H1 (cell line): ENCODE measurements at regions not wholly inside any gene's neighbourhood (a gene's known extent, or its start where the extent isn't known, plus 50 kb on each side); places are given as distances from the start of the nearest gene placed in this dataset.

Experiments used
- CTCF ChIA-PET: fragments of 300-600 bp; sonication (Branson Sonifier 250); formaldehyde crosslinking; loops from one replicate; lab custom pipeline; 2021; ENCODE audit not compliant: partially characterized antibody; lab: Charles Lee
- POLR2A ChIA-PET: fragments of 300-600 bp; sonication (Branson Sonifier 250); formaldehyde crosslinking; loops from one replicate; lab custom pipeline; 2021; ENCODE audit warnings: inconsistent platforms; ENCODE audit not compliant: partially characterized antibody; lab: Charles Lee
- DNase-seq, 2 experiments: peaks; one replicate each; pipeline versions ENCODE4 v3.0.0 to v3.0.0-alpha.2; 2010 to 2022; ENCODE audit warnings: low spot score in 2 of 2, low read depth in 1 of 2, mixed read lengths in 1 of 2
- FAIRE-seq: peaks from 2 replicates; lab custom pipeline; 2011; peaks lifted over from hg19 to GRCh38; lab: Jason Lieb, UNC
- H2AFZ ChIP-seq: 2 replicates; pipeline ENCODE4 v1.8.1; 2012; ENCODE audit warnings: low read length, inconsistent platforms
- H2AK5ac ChIP-seq: 2 replicates; pipeline ENCODE4 v1.6.1; 2013; ENCODE audit warnings: low read depth, low read length
- H2BK120ac ChIP-seq: replicated peaks from 2 replicates; pipeline ENCODE3; 2013; ENCODE audit warnings: low read depth, low read length, inconsistent platforms
- H2BK12ac ChIP-seq: 2 replicates; pipeline ENCODE4 v1.6.1; 2013; ENCODE audit warnings: low read depth, low read length
- H2BK15ac ChIP-seq: 2 replicates; pipeline ENCODE4 v1.6.1; 2013; ENCODE audit warnings: low read length
- H2BK20ac ChIP-seq: 2 replicates; pipeline ENCODE4 v1.6.1; 2013; ENCODE audit warnings: low read length
- H2BK5ac ChIP-seq: 2 replicates; pipeline ENCODE4 v1.6.1; 2013; ENCODE audit warnings: low read depth, low read length
- H3K14ac ChIP-seq: 2 replicates; pipeline ENCODE4 v1.6.1; 2013; ENCODE audit warnings: inconsistent platforms; ENCODE audit not compliant: insufficient read length
- H3K18ac ChIP-seq: 2 replicates; pipeline ENCODE4 v1.6.1; 2013; ENCODE audit warnings: low read length; ENCODE audit errors: extremely low read depth
- H3K23ac ChIP-seq: 2 replicates; pipeline ENCODE4 v1.6.1; 2013; ENCODE audit warnings: inconsistent platforms; ENCODE audit not compliant: insufficient read length
- H3K23me2 ChIP-seq: 2 replicates; pipeline ENCODE4 v1.6.1; 2013; ENCODE audit warnings: low read depth, low read length
- H3K27ac ChIP-seq: 2 replicates; pipeline ENCODE4 v1.6.1; 2011; ENCODE audit warnings: low read depth, low read length, inconsistent platforms
- H3K27me3 ChIP-seq, 4 experiments: replicated peaks in 1 of 4; 1 replicate in 1 of 4; 2 replicates in 3 of 4; pipeline versions ENCODE4 v1.6.1 to v1.8.1; 2011 to 2013; ENCODE audit warnings: low read length in 3 of 4, mild to moderate bottlenecking in 3 of 4, inconsistent platforms in 2 of 4, mixed read lengths in 2 of 4, moderate library complexity in 1 of 4; ENCODE audit not compliant: control insufficient read depth in 3 of 4, insufficient read depth in 3 of 4; ENCODE audit errors: extremely low read depth in 1 of 4
- H3K36me3 ChIP-seq, 4 experiments: 2 replicates each; pipeline versions ENCODE4 v1.6.1 to v1.8.1; 2011 to 2013; ENCODE audit warnings: mild to moderate bottlenecking in 4 of 4, low read length in 3 of 4, moderate library complexity in 2 of 4, control low read depth in 1 of 4, inconsistent platforms in 1 of 4; ENCODE audit not compliant: insufficient read depth in 4 of 4, control insufficient read depth in 2 of 4
- H3K4ac ChIP-seq: replicated peaks from 2 replicates; pipeline ENCODE3; 2013; ENCODE audit warnings: low read length, low read depth, mixed read lengths, inconsistent platforms; ENCODE audit not compliant: insufficient read length
- H3K4me1 ChIP-seq, 4 experiments: replicated peaks in 1 of 4; 1 replicate in 1 of 4; 2 replicates in 3 of 4; pipeline versions ENCODE4 v1.6.1 to v1.8.1; 2011 to 2013; ENCODE audit warnings: low read length in 3 of 4, inconsistent platforms in 2 of 4, mixed read lengths in 1 of 4; ENCODE audit not compliant: insufficient read depth in 4 of 4, control insufficient read depth in 3 of 4
- H3K4me2 ChIP-seq, 2 experiments: 2 replicates each; pipeline versions ENCODE4 v1.6.1 to v1.8.1; 2011 to 2013; ENCODE audit warnings: low read depth in 2 of 2, low read length in 2 of 2, control low read depth in 1 of 2, inconsistent platforms in 1 of 2, mild to moderate bottlenecking in 1 of 2; ENCODE audit not compliant: insufficient read depth in 1 of 2
- H3K4me3 ChIP-seq, 4 experiments: fragments of 200-600, 300-600 bp in 1 of 4; sonication (generic), shearing (Covaris generic), sonication (Bioruptor Twin) in 1 of 4; 2 replicates each; pipeline versions ENCODE4 v1.5.1 to v1.8.1; 2011 to 2016; ENCODE audit warnings: low read length in 4 of 4, low read depth in 3 of 4, control low read depth in 2 of 4, inconsistent platforms in 2 of 4, mild to moderate bottlenecking in 2 of 4, mixed read lengths in 1 of 4, moderate library complexity in 1 of 4; ENCODE audit not compliant: insufficient read depth in 2 of 4; ENCODE audit errors: extremely low read depth in 1 of 4
- H3K56ac ChIP-seq: replicated peaks from 2 replicates; pipeline ENCODE3; 2013; ENCODE audit warnings: low read depth, mild to moderate bottlenecking, mixed read lengths, low read length, inconsistent platforms; ENCODE audit not compliant: insufficient read length
- H3K79me1 ChIP-seq: 2 replicates; pipeline ENCODE4 v1.6.1; 2013; ENCODE audit warnings: low read depth, low read length, control low read depth
- H3K79me2 ChIP-seq, 2 experiments: 2 replicates each; pipeline versions ENCODE4 v1.6.1 to v1.8.1; 2012 to 2013; ENCODE audit warnings: low read length in 2 of 2, mild to moderate bottlenecking in 2 of 2, inconsistent platforms in 1 of 2; ENCODE audit not compliant: insufficient read depth in 2 of 2, control insufficient read depth in 1 of 2
- H3K9ac ChIP-seq, 4 experiments: replicated peaks in 1 of 4; 1 replicate in 1 of 4; 2 replicates in 3 of 4; pipeline versions ENCODE4 v1.6.1 to v1.8.1; 2011 to 2013; ENCODE audit warnings: low read depth in 3 of 4, low read length in 3 of 4, control low read depth in 2 of 4, mild to moderate bottlenecking in 2 of 4, moderate library complexity in 2 of 4, inconsistent platforms in 1 of 4; ENCODE audit errors: extremely low read depth in 1 of 4
- H3K9me3 ChIP-seq, 2 experiments: 2 replicates each; pipeline versions ENCODE4 v1.6.1 to v1.8.1; 2012 to 2013; ENCODE audit warnings: mild to moderate bottlenecking in 2 of 2, moderate library complexity in 2 of 2, control low read depth in 1 of 2, inconsistent platforms in 1 of 2, low read depth in 1 of 2, low read length in 1 of 2, mixed read lengths in 1 of 2; ENCODE audit not compliant: insufficient read depth in 2 of 2
- H4K20me1 ChIP-seq, 2 experiments: replicated peaks in 1 of 2; 2 replicates each; pipeline versions ENCODE3 to v1.8.1; 2011 to 2013; ENCODE audit warnings: inconsistent platforms in 2 of 2, low read length in 2 of 2, mild to moderate bottlenecking in 1 of 2; ENCODE audit not compliant: insufficient read depth in 2 of 2, control insufficient read depth in 1 of 2
- H4K5ac ChIP-seq: 2 replicates; pipeline ENCODE4 v1.6.1; 2013; ENCODE audit warnings: low read length, low read depth, mixed read lengths, inconsistent platforms; ENCODE audit not compliant: insufficient read length
- H4K8ac ChIP-seq: 2 replicates; pipeline ENCODE4 v1.8.0; 2013; ENCODE audit warnings: mild to moderate bottlenecking, moderate library complexity, low read length, inconsistent platforms; ENCODE audit not compliant: insufficient read depth; ENCODE audit errors: extremely low read depth
- H4K91ac ChIP-seq: replicated peaks from 2 replicates; pipeline ENCODE3; 2013; ENCODE audit warnings: low read length, mixed read lengths, inconsistent platforms; ENCODE audit not compliant: insufficient read length
- CREB1 ChIP-seq: IDR thresholded peaks from 2 replicates; pipeline ENCODE4 v1.6.1; 2012; ENCODE audit warnings: inconsistent platforms
- E2F6 ChIP-seq: IDR thresholded peaks from 2 replicates; pipeline ENCODE4 v1.6.1; 2012; ENCODE audit warnings: inconsistent platforms
- EZH2 ChIP-seq: fragments of 200-600 bp; sonication (generic); IDR thresholded peaks from 2 replicates; pipeline ENCODE4 v1.7.1; 2012; ENCODE audit warnings: low read depth, mild to moderate bottlenecking, moderate library complexity, low read length, inconsistent platforms; ENCODE audit not compliant: severe bottlenecking
- GABPA ChIP-seq: IDR thresholded peaks from 2 replicates; pipeline ENCODE4 v1.6.1; 2011; ENCODE audit warnings: mild to moderate bottlenecking, low read length, moderate library complexity, borderline replicate concordance; ENCODE audit not compliant: insufficient read depth
- GTF2F1 ChIP-seq: IDR thresholded peaks from 2 replicates; pipeline ENCODE4 v1.6.1; 2012; ENCODE audit warnings: low read depth, low read length, improper control_type of control experiment, borderline replicate concordance
- HDAC2 ChIP-seq, 2 experiments: fragments of 300-600 bp in 1 of 2; sonication (generic) in 1 of 2; IDR thresholded peaks; 2 replicates each; pipeline ENCODE4 v1.6.1; 2011 to 2012; ENCODE audit warnings: low read depth in 2 of 2, low read length in 2 of 2, mild to moderate bottlenecking in 2 of 2, moderate library complexity in 2 of 2, borderline replicate concordance in 1 of 2, inconsistent platforms in 1 of 2
- RXRA ChIP-seq: IDR thresholded peaks from 2 replicates; pipeline ENCODE4 v1.6.1; 2011; ENCODE audit warnings: low read depth, mild to moderate bottlenecking, low read length, moderate library complexity; ENCODE audit not compliant: insufficient read depth
- SIRT6 ChIP-seq: IDR thresholded peaks from one replicate; pipeline ENCODE4 v1.7.1; 2012; ENCODE audit warnings: low read length, inconsistent platforms
- SP1 ChIP-seq: IDR thresholded peaks from 2 replicates; pipeline ENCODE4 v1.6.1; 2011; ENCODE audit warnings: low read depth, low read length
- SP2 ChIP-seq: IDR thresholded peaks from 2 replicates; pipeline ENCODE4 v1.6.1; 2012; ENCODE audit warnings: mild to moderate bottlenecking, low read length, inconsistent platforms
- SP4 ChIP-seq: IDR thresholded peaks from 2 replicates; pipeline ENCODE4 v1.6.1; 2012; ENCODE audit warnings: low read length, inconsistent platforms
- WGBS, 2 experiments: shearing (Covaris generic) in 1 of 2; methylation state at CpG; one replicate each; pipeline versions ENCODE4 v1.1.6 to v1.1.7; 2013 to 2015; ENCODE audit warnings: low lambda C conversion rate in 2 of 2, mixed read lengths in 2 of 2, inconsistent platforms in 1 of 2, low coverage in 1 of 2, missing lambda C conversion rate in 1 of 2; ENCODE audit not compliant: insufficient replicate concordance in 2 of 2, insufficient coverage in 1 of 2, insufficient read length in 1 of 2; ENCODE audit errors: extremely low coverage in 1 of 2, missing lambda C conversion rate in 1 of 2; 5-methylcytosine and 5-hydroxymethylcytosine counted together
- TF ChIP-seq, protein P1 (sequence below), 3 experiments: IDR thresholded peaks; 1 replicate in 2 of 3; 2 replicates in 1 of 3; pipeline versions ENCODE4 v1.5.1 to v1.6.1; 2011; ENCODE audit warnings: low read length in 3 of 3, mild to moderate bottlenecking in 3 of 3, inconsistent platforms in 2 of 3, low read depth in 1 of 3, moderate library complexity in 1 of 3; ENCODE audit not compliant: insufficient read depth in 1 of 3; ENCODE audit errors: control extremely low read depth in 1 of 3

DNA sequence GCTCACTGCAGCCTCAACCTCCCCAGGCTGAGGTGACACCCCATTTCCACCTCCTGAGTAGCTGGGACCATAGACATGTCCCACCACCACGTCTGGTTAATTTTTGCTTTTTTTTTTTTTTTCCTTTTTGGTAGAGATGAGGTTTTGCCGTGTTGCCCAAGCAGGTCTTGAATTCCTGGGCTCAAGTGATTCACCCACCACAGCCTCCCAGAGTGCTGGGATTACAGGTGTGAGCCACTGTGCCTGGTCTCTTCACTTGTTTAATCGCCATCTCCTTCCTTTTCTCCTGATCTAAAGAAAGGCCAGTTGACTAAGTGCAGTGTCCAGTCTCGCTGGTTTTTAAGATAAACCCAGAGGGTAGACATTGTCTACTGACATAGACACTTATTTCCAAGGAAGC lies 152.0 kb downstream of the C16orf95 start:
- no peak for FAIRE-seq
- Histone ChIP-seq H2BK5ac (no peak overlapping the region), H3K36me3 (no peaks in the 10 kb centered on the region; a peak in 1 of 8 replicates), H3K79me1 (no peaks in the 10 kb centered on the region), H3K23me2 (peaks cover 4% of the 10 kb centered on the region; the same call in 1 of the 2 replicates), H3K4ac (no peak overlapping the region), H3K23ac (no peak overlapping the region), H4K8ac (no peak overlapping the region), H3K9ac (no peak overlapping the region), H3K79me2 (no peaks in the 10 kb centered on the region), H3K9me3 (peaks cover 0 to 3% of the 10 kb centered on the region in 2 experiments; a peak in 1 of 4 replicates), H3K18ac (no peak overlapping the region), H3K4me2 (no peak overlapping the region), H2BK20ac (no peak overlapping the region), H4K20me1 (no peaks in the 10 kb centered on the region), H2AK5ac (no peak overlapping the region), H3K4me1 (no peaks in the 10 kb centered on the region), H3K27ac (no peak overlapping the region), H2BK12ac (no peak overlapping the region), H2BK15ac (no peak overlapping the region), H3K27me3 (no peaks in the 10 kb centered on the region), H3K14ac (no peak overlapping the region), H4K5ac (no peak overlapping the region), H4K91ac (no peak overlapping the region), H3K56ac (no peak overlapping the region), H2AFZ (no peak overlapping the region), H2BK120ac (no peak overlapping the region), H3K4me3 (no peak overlapping the region)
- WGBS, 2 experiments = 84% methylated on average over 3 of the region's 4 CpGs; no CpG with 5 or more reads in 1 of the 2 experiments
- DNase-seq = no peak
- CTCF ChIA-PET = no interaction called here
- POLR2A ChIA-PET = no interaction called here
- TF ChIP-seq RXRA (no peak), SP1 (no peak), E2F6 (no peak), HDAC2 (IDR thresholded peaks at IDR 0.05; ENCODE audit: borderline replicate concordance in 1 of 2, low read depth in 2 of 2, low read length in 2 of 2) (no peak), SP4 (no peak), GTF2F1 (no peak), GABPA (no peak), CREB1 (no peak), EZH2 (no peak), SP2 (no peak), SIRT6 (no peak)
- TF ChIP-seq, protein P1, sequence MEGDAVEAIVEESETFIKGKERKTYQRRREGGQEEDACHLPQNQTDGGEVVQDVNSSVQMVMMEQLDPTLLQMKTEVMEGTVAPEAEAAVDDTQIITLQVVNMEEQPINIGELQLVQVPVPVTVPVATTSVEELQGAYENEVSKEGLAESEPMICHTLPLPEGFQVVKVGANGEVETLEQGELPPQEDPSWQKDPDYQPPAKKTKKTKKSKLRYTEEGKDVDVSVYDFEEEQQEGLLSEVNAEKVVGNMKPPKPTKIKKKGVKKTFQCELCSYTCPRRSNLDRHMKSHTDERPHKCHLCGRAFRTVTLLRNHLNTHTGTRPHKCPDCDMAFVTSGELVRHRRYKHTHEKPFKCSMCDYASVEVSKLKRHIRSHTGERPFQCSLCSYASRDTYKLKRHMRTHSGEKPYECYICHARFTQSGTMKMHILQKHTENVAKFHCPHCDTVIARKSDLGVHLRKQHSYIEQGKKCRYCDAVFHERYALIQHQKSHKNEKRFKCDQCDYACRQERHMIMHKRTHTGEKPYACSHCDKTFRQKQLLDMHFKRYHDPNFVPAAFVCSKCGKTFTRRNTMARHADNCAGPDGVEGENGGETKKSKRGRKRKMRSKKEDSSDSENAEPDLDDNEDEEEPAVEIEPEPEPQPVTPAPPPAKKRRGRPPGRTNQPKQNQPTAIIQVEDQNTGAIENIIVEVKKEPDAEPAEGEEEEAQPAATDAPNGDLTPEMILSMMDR (IDR thresholded peaks at IDR 0.05; ENCODE audit: control extremely low read depth in 1 of 3, insufficient read depth in 1 of 3, low read depth in 1 of 3, low read length in 3 of 3) = no peak
